ENCODE measurements at regions not wholly inside any gene's neighbourhood (a gene's known extent, or its start where the extent isn't known, plus 50 kb on each side); places are given as distances from the start of the nearest gene placed in this dataset.

- ATAC-seq (ENCODE audit: low read depth) (no peak), DNase-seq (no peak)
- Mint-ChIP-seq H3K27ac (no peak overlapping the region), H3K36me3 (ENCODE audit: low read depth) (no peaks in the 10 kb centered on the region), H3K4me3 (no peak overlapping the region), H3K9me3 (peaks cover 4% of the 10 kb centered on the region), H3K27me3 (no peaks in the 10 kb centered on the region), H3K4me1 (no peaks in the 10 kb centered on the region)
- TF ChIP-seq CTCF (IDR thresholded peaks at IDR 0.05), result no peak
- intact Hi-C loops (cut with micrococcal nuclease), result no loop called here
- CTCF ChIA-PET, result no interaction called here
- POLR2A ChIA-PET, result no interaction called here
Observed at GRCh38 chr5:6006838-6007314, 371.5 kb downstream of the MED10 start.

- no peak for TF ChIP-seq CTCF (IDR thresholded peaks at IDR 0.05)
- no peak for DNase-seq
- no peaks in the 10 kb centered on the region for H3K9me3 Mint-ChIP-seq
- H3K27ac Mint-ChIP-seq, result no peak overlapping the region
- CTCF ChIA-PET, result no interaction called here
- H3K4me3 Mint-ChIP-seq, result no peak overlapping the region
- POLR2A ChIA-PET, result no interaction called here
- no peaks in the 10 kb centered on the region for H3K36me3 Mint-ChIP-seq (ENCODE audit: low read depth)
- no peak for ATAC-seq (ENCODE audit: low read depth)
- H3K4me1 Mint-ChIP-seq, result no peaks in the 10 kb centered on the region
- intact Hi-C loops (cut with micrococcal nuclease), result no loop called here
- peaks cover 6% of the 10 kb centered on the region for H3K27me3 Mint-ChIP-seq
Observed at GRCh38 chr5:6003040-6003825, 375.1 kb downstream of the MED10 start.

GRCh38 chr5:6000867-6001266, 377.5 kb downstream of the MED10 start:
- H3K9me3 Mint-ChIP-seq, result peaks cover 4% of the 10 kb centered on the region
- H3K27ac Mint-ChIP-seq, result no peak overlapping the region
- H3K27me3 Mint-ChIP-seq, result peaks cover 6% of the 10 kb centered on the region
- no peak for ATAC-seq (ENCODE audit: low read depth)
- H3K4me1 Mint-ChIP-seq, result no peaks in the 10 kb centered on the region
- TF ChIP-seq CTCF (IDR thresholded peaks at IDR 0.05), result no peak
- ChIA-PET POLR2A (no interaction called here), CTCF (no interaction called here)
- no peak for DNase-seq
- intact Hi-C loops (cut with micrococcal nuclease), result no loop called here
- H3K36me3 Mint-ChIP-seq (ENCODE audit: low read depth), result no peaks in the 10 kb centered on the region
- H3K4me3 Mint-ChIP-seq, result no peak overlapping the region

- no peak overlapping the region for H3K4me3 Mint-ChIP-seq
- no peaks in the 10 kb centered on the region for H3K4me1 Mint-ChIP-seq
- intact Hi-C loops (cut with micrococcal nuclease), result no loop called here
- H3K36me3 Mint-ChIP-seq (ENCODE audit: low read depth), result no peaks in the 10 kb centered on the region
- H3K27ac Mint-ChIP-seq, result no peak overlapping the region
- TF ChIP-seq CTCF (IDR thresholded peaks at IDR 0.05), result no peak
- ChIA-PET POLR2A (no interaction called here), CTCF (no interaction called here)
- DNase-seq (no peak), ATAC-seq (ENCODE audit: low read depth) (no peak)
- peaks cover 3% of the 10 kb centered on the region for H3K27me3 Mint-ChIP-seq
- H3K9me3 Mint-ChIP-seq, result peaks cover 37% of the 10 kb centered on the region
Observed at GRCh38 chr5:5995819-5996218, 382.5 kb downstream of the MED10 start.

GRCh38 chr5:5986492-5987178, 391.7 kb downstream of the MED10 start:
- H3K27ac Mint-ChIP-seq, result no peak overlapping the region
- intact Hi-C loops (cut with micrococcal nuclease), result no loop called here
- no peaks in the 10 kb centered on the region for H3K4me1 Mint-ChIP-seq
- H3K9me3 Mint-ChIP-seq, result peaks cover 2% of the 10 kb centered on the region
- TF ChIP-seq CTCF (IDR thresholded peaks at IDR 0.05), result no peak
- no peaks in the 10 kb centered on the region for H3K27me3 Mint-ChIP-seq
- ATAC-seq (ENCODE audit: low read depth), result no peak
- ChIA-PET CTCF (no interaction called here), POLR2A (no interaction called here)
- H3K36me3 Mint-ChIP-seq (ENCODE audit: low read depth), result no peaks in the 10 kb centered on the region
- no peak for DNase-seq
- H3K4me3 Mint-ChIP-seq, result no peak overlapping the region
